GM21786 (cell line): ENCODE measurements at regions not wholly inside any gene's neighbourhood (a gene's known extent, or its start where the extent isn't known, plus 50 kb on each side); places are given as distances from the start of the nearest gene placed in this dataset.
"Not testable (repeated sequence)": the region's sequence is repeated elsewhere in the genome, so short reads cannot be mapped to it uniquely, and the experiment has no call there.

Source experiments
- ATAC-seq: cut with Tn5 transposase; IDR thresholded peaks from one replicate; pipeline ENCODE4 v1.9.1; 2021; ENCODE audit not compliant: unreplicated experiment

DNA sequence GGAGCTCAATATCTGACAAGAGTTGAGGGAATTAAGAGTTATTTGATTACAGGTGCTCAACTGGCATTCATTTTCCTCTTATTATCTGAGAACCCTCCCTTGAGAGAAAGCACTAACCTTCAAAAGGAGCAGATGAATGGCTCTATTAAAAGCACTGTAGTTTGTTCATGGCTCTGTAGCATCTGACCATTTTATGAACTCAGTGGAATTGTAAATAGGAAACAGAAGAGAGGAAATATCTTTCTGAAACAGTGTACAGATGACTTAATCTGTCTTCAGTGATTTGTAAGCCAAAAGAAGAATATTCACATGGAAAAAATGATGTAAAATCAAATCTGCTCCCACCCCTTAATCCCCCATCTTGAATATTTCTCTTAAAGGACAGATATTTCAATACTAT, 810.4 kb upstream of the GRAMD2B start:
- no peak for ATAC-seq

DNA sequence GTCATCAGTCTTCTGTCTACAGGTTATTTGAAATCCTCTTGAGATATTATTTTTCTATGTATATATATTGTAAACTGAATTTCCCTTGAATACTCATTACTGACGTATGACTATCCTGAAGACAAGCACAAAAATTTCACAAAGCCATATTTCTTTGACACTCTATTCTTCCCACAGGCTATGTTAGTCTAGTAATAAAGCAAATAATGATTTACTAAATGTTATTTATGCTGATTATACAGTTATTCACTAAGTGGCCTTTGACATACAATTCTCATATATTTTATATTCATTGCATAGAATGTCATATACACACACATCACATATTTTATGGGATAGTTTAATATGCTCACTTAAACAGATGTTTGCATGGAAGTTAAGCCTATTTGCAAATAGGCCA, 793.0 kb upstream of the GRAMD2B start:
- ATAC-seq = no peak

DNA sequence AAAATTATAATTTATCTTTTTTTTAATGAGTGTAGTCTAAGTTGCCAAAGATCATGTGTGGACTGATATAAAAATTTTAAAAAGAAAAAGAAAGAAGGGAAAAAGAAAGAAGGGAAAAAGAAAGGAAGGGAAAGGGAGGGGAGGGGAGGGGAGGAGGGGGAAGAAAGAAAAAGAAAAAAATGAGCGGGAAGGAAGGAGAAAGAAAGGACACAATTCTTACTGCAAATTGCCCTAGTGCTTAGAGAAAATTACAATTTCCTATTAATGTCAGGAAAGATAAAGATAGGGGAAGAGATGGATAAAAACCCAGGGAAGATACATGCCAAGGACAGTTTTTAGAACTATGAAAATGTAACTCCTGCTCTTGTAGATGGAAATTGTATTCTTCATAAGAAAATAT, 789.7 kb upstream of the GRAMD2B start:
- no peak for ATAC-seq

DNA sequence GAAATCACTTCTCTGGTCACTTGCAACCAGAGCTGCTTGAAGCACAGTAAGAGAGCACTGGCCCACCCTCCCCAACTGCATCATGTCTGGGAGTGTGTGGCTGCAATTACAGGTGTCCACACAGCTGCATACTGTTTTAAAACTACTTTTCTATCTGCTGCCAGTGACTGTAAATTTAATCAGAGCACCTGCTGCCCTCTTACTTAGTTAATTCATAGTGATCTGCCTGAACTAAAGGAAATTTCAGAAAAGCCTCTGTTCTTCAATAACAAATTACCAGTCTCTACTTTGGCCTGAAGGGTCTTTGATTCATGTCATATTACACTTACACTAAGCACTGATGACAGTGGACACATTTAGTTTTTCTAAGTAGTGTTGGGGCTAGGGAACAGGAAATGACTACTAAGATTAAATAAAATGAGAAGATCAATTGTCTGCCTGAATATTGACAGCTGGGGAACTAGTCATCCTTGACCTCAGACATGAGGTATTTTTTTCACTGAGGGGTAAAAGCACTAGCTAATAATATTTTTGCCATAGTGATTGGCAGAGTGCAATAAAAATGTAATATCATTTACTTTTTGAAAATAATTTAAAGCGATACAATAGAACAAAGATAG, 788.9 kb upstream of the GRAMD2B start:
- ATAC-seq = no peak

DNA sequence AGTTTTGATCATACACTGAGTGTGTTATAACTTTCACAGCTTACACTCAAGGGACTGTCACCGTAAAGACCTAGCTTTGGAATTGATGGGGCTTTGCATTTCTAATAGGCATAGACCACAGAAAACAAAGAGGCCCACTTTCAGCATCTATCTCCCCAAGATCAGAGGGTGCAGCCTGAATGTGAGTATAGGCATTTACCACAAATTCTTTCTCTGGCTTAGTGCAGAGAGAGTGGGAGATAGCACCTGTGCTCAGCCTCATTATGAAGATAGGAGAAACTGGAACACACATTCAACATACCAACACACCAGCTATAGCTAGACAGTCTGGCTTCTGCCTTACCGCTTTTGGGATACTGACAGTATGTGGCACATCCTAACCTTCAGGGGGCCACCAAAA, 783.4 kb upstream of the GRAMD2B start:
- ATAC-seq = no peak

DNA sequence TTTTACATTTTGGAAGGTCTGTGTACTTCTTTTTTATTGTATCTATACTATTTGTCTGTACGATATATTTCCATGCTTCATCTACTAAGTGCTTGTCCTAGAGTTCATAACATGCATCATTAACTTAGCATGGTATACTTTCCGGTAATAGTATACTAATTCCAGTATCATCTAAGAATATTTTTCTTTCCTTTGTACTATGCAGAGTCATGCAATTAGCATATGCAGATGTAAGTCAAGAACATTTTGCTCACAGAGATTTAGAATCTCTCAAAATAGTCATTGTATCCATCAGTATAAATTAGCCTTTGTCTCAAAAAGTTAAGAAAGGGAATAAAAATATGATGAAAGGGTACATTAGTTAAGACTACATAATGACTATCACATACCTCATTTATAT, 770.4 kb upstream of the GRAMD2B start:
- no peak for ATAC-seq

DNA sequence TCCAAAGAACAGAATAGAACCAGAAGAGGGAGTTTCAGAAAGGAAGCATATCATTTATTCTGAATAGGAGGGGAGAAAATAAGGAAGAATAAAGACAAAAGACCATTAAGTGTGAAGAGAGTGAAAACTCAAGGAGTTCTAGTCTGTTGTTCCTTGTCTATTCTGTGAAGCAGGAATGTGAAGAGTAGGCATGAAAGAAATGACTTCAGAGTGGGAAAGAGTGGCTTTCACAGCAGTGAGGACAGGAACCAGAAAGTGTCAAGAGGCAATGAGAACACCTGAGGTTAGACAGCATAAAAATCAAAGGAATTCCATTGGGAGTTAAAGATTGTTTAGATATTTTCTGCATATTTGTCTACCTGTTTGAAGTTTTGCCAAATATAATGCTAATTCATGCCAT, 768.8 kb upstream of the GRAMD2B start:
- ATAC-seq = no peak

DNA sequence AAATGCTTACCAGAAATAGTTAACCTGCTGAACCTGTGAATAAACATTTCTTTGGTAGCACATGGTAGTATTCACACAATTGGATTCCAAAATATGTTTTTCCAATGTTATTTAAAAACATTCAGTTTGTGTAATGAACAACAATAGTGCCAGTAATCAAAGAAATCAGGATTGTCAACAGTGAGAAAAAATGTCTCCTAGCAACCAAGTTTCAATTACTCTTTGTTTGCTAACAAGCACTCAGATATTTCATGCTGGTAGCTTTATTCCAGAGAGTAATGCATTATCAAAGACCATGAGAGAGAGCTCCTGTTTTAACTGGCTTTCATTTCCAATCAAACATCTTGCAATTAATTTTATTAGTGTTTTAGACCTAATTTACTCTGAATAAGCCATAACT, 768.1 kb upstream of the GRAMD2B start:
- no peak for ATAC-seq

DNA sequence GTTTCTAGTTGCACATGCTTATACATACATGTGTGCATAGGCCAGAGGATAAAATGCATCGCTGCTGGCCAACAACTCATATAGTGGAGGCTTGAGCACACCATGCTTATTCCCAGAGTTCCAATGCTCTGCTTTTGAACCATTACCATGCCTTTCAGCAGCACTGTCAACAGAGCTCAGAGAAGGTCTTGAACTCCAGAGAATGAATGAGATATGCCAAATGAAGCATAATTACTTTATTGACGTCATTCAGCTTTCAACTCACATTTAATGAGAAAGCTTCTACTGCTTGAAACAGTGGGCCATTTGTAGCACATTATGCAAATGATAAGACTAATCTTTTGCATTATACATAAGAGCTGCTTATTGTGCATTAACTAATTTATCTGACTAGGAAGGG, 765.3 kb upstream of the GRAMD2B start:
- no peak for ATAC-seq

DNA sequence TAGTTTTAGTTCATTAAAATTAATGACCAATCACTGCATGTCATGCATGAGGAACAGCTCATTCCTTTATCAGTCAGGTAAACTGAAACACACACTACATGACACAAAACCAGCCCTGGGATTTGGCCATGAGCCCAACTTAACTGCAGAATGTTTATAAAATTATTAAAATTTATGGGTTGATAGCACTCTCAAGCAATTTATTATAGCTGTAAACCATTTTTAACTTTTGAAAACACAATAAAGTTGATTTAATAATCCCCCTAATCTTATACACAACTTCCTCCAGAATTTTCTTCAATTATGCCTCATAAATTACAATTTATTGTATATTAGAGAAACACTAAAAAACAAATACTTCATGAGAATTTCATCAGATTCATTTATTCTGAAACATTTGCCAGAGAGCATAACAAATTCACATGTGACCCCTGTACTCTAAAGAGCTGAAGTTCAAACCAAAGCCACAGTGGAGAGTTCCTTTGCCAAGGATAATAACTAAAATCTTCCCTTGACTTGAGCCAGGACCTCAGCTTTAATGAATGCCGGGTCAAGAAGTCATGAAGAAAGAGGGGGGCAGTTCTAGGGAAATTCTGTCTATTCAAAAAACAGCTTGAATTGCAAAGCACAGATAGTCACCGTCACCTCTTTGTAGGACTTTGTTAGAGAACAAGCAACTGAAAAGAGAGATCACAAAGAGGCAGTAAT, 763.7 kb upstream of the GRAMD2B start:
- no peak for ATAC-seq

DNA sequence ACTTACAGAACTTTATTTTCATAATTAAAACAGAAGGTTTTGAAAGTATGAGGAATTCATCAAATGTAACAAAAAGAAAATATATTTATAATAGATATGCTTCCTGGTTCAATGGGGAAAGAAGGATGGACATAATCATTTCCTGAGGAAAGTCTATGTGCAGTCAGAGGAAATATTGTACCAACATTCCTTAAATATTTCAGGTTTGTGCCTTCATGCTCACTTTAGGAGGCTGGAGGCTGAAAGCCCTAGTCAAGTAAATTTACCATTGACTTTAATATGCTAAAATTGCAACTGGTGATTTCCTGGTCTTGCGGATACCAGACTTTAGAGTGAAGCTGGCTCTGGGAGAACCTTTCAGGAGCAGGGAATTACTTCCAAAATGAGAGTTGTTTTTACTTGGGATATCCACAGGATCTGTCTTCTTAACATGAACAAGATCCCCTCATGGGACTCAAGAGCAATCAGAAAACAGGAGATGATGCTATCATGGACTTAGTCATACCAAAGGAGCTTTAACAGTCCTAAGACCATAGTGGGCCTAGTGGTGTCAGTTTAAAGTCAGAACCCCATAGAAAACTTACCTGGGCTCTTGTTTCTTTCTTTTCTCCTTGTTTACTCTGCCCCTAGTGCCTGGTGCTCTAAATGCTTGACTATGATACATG, 762.8 kb upstream of the GRAMD2B start:
- no peak for ATAC-seq

DNA sequence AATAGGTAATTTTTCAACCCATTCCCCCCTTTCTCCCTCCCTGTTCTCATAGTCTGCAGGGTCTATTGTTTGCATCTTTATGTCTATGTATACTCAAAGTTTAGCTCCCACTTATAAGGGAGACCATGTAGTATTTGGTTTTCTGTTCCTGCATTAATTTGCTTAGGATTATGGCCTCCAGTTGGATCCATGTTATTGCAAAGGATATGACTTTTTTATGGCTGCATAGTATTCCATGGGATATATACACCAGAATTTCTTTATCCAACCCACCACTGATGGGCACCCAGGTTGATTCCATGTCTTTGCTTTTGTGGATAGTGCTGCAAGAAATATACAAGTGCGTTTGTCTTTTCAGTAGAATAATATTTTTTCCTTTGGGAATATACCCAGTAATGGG, 761.6 kb upstream of the GRAMD2B start:
- no peak for ATAC-seq

DNA sequence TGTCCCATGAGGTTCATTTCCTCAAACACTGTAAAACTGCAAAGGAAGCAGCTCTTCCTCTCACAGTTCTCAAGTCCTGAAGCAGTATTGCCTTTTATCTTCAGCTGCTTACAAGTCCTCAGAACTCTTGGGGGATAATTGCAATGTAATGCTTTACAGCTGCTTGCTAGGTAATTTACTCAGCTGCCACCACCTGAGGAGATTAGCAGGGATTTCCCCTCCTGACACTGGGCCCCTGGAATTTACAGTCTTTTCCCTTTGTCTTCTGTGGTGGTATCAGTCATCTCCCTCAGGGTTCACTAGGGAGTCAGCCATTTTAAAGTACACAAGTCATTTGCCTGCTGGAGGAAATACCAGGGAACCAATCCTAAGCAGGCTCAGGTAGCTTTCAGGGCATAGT, 754.3 kb upstream of the GRAMD2B start:
- no peak for ATAC-seq

DNA sequence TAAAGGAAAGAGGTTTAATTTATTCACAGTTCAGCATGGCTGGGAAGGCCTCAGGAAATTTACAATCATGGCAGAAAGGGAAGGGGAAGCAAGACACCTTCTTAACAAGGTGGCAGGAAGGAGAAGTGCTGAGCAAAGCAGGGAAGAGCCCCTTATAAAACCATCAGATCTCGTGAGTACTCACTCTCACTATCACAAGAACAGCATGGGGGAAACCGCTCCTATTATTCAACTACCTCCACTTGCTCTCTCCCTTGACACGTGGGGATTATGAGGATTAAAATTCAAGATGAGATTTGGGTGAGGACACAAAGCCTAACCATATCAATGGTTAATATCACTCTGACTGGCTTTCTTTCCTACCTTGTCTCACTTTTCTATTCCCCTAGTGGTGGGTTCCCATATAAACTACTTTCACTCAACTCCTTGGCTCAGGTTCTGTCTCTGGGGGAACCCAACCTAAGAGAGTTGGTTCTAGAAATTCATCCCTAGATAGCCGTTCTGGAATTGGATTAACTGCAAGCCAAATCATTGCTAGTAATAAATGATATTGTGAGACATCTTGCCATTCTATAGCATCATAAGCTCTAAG, 749.8 kb upstream of the GRAMD2B start:
- no peak for ATAC-seq

DNA sequence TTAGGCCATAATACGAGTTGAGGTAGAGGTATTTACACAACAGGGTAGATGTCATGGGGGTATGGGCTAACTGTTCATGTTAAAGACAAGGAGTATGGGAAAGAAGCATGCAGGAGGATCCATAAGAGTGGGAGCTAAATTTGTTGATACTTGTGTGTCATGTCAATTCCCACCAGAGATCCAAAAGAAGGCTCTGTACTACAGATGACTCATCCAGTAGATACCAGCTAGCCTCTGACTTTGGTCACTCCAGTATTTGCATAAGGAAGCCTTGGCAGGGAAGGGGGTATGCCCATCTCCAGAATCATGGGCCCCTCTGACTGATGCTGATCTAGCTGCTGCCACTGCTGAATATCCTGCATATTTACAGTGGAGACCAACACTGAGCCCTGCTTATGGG, 743.7 kb upstream of the GRAMD2B start:
- no peak for ATAC-seq

DNA sequence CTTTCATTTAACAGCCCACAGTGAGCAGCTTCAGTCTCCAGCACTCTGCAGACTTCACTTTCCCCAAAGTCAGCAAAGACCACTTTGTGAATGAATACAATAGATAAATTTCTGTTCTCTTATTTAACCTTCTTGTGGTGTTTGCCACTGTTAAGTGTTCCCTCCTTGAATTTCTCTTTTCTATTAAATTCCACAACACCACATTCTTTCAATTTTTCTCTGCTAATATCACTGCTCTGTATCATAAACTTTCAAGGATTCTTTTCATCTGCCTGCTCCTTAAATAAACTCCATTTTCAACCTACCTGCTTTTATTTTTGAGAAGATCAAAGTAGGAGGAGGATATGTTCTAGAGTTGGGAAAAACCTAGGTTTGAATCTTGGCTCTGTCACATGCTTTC, 739.5 kb upstream of the GRAMD2B start:
- no peak for ATAC-seq

DNA sequence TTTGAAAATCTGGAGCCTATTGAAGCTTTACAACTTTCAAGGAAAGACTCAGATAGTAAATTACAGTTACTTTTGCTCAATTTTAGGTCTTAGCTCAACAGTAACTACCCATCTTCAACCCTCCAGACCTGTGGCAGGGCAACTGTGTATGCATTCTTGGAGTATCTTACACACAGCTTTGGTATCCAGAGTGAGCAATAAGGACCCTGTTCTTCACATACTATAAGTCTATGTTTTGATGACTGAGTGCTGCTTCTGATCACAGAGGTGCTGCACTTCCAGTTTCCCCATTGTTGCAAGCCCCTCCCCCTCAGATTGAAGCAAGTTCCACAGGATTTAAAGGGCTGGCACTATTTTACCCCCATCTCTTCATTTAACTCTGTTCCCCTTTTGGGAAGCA, 737.4 kb upstream of the GRAMD2B start:
- ATAC-seq = no peak

DNA sequence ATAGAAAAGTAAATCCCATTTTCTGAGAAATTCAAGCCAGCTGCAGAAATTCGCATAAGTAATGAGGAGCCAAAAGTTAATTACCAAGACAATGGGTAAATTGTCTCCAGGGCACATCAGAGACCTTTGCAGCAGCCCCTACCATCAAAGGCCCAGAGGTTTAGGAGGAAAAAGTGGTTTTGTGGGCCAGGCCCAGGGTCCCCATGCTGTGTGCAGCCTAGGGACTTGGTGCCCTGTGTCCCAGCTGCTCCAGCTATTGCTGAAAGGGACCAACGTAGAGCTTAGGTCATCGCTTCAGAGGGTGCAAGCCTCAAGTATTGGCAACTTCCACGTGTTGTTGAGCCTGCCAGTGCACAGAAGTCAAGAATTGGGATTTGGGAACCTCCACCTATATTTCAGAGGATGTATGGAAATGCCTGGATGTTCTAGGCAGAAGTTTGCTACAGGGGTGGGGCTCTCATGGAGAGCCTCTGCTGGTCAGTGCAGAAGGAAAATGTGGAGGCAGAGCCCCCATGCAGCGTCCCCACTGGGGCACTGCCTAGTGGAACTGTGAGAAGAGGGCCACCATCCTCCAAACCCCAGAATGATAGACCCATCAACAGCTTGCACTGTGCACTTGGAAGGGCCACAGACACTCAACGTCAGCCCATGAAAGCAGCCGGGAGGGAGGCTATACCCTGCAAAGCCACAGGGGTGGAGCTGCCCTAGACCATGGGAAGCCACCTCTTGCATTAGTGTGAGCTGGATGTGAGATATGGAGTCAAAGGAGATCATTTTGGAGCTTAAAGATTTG, 731.3 kb upstream of the GRAMD2B start:
- ATAC-seq = not testable (repeated sequence)

DNA sequence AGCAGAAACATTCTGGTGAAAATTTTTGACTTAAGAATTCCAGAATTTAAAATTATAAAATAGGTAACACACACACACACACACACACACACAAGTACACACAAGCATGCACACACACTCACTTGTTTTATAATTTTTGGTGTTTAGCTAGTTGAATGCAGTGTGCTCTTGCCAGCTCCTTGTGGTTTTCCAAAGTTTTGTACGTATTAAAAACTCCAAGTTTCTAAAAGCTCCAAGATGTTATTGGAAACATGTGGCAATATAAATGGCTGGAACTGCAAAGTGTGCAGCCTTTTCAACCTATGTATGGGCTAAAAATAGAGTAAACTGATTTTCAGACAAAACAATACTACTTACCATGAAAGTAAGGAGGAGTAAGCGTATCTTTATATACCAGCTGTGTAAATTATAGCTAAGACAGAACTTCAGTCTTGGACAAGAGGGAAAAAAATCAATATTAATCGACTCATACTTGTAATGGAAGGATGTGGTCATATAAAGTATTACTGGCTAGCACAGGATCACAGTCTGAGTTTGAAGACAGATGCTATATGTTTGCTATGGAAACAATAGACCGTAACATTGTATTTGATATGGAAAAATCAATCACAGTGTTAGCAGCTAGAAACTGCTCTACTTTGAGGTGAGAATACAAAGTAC, 727.1 kb upstream of the GRAMD2B start:
- ATAC-seq = no peak

DNA sequence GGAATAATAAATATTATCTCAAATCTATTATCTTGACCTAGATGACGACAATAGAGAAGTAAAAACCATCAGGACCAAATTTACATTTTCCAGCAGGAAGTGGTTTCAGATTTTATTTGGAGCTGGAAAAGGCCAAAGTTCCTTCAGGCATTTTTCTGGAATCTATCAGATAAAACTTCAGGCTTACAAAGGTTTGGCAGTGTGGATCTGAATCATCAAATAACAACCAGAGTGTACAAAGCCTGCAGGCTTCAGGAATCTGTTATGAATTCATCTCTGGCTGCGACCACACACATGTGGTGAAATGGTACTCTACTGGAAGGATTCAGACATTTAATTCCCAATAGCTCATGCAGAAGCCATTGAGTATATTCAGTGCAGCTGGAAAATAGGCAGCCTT, 726.4 kb upstream of the GRAMD2B start:
- no peak for ATAC-seq

DNA sequence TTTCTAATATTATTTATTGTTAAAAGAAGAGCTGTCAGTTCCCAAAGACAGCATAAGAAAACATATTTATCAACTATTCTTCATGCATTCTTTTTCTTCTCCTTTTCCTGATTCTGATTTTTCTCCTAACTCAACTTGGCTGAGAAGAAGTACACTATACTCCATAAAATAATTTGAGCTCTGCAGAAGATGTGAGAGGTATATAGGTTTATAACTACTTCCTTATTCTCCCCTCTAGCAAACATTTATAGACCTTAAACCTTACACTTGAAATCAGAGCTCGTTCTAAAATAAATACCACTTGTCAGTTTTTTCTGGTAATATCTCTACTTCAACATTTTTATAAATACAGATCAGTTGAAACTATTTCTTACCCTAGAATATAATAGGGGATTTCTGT, 724.8 kb upstream of the GRAMD2B start:
- ATAC-seq = no peak
